Fibroblast of lung (primary cell): ENCODE measurements at regions not wholly inside any gene's neighbourhood (a gene's known extent, or its start where the extent isn't known, plus 50 kb on each side); places are given as distances from the start of the nearest gene placed in this dataset.

Experiments
- DNase-seq, 2 donors: peaks; one replicate each; pipeline versions ENCODE4 v3.0.0 to v3.0.0-alpha.2; 2010; ENCODE audit warnings: low read depth in 2 of 2
- H2AFZ ChIP-seq: 2 replicates; pipeline ENCODE4 v1.5.1; 2012; ENCODE audit warnings: low read length, control low read depth, inconsistent platforms
- H3K27ac ChIP-seq: 2 replicates; pipeline ENCODE4 v1.5.1; 2011; ENCODE audit warnings: low read length, control low read depth; ENCODE audit not compliant: insufficient read depth
- H3K27me3 ChIP-seq: 2 replicates; pipeline ENCODE4 v1.5.1; 2011; ENCODE audit warnings: mild to moderate bottlenecking, low read length; ENCODE audit not compliant: control insufficient read depth, insufficient read depth
- H3K36me3 ChIP-seq: 2 replicates; pipeline ENCODE4 v1.5.1; 2011; ENCODE audit warnings: low read length; ENCODE audit not compliant: control insufficient read depth, insufficient read depth
- H3K4me1 ChIP-seq: 2 replicates; pipeline ENCODE4 v1.5.1; 2011; ENCODE audit warnings: low read length; ENCODE audit not compliant: control insufficient read depth, insufficient read depth; ENCODE audit errors: extremely low read depth
- H3K4me2 ChIP-seq: 2 replicates; pipeline ENCODE4 v1.5.1; 2011; ENCODE audit warnings: low read length, control low read depth; ENCODE audit not compliant: insufficient read depth; ENCODE audit errors: extremely low read depth
- H3K4me3 ChIP-seq, 4 experiments: fragments of 200-600 bp in 1 of 4; sonication (generic) in 1 of 4; replicated peaks in 1 of 4; 2 replicates each; pipeline ENCODE4 v1.5.1; 2011 to 2016; ENCODE audit warnings: low read length in 4 of 4, low read depth in 3 of 4, mild to moderate bottlenecking in 3 of 4, control low read depth in 2 of 4, inconsistent platforms in 1 of 4, mixed read lengths in 1 of 4; ENCODE audit not compliant: insufficient read depth in 1 of 4; ENCODE audit errors: control extremely low read depth in 1 of 4
- H3K79me2 ChIP-seq: 2 replicates; pipeline ENCODE4 v1.5.1; 2012; ENCODE audit warnings: mild to moderate bottlenecking, low read length, inconsistent platforms; ENCODE audit not compliant: control insufficient read depth, insufficient read depth
- H3K9ac ChIP-seq: 2 replicates; pipeline ENCODE4 v1.5.1; 2011; ENCODE audit warnings: mild to moderate bottlenecking, low read length, control low read depth; ENCODE audit not compliant: insufficient read depth
- H3K9me3 ChIP-seq: 2 replicates; pipeline ENCODE4 v1.5.1; 2012; ENCODE audit warnings: low read depth, low read length; ENCODE audit not compliant: control insufficient read depth, insufficient read depth
- H4K20me1 ChIP-seq: 2 replicates; pipeline ENCODE4 v1.5.1; 2011; ENCODE audit warnings: low read length; ENCODE audit not compliant: control insufficient read depth, insufficient read depth; ENCODE audit errors: extremely low read depth
- EZH2 ChIP-seq: IDR thresholded peaks from 2 replicates; pipeline ENCODE4 v1.5.1; 2012; ENCODE audit warnings: low read length, control low read depth, mild to moderate bottlenecking; ENCODE audit errors: missing control alignments
- TF ChIP-seq, protein P1 (sequence below), 2 donors: IDR thresholded peaks in 1 of 2; conservative IDR thresholded peaks in 1 of 2; 1 replicate in 1 of 2; 2 replicates in 1 of 2; pipeline ENCODE4 v1.5.1; 2011 to 2012; ENCODE audit warnings: low read length in 2 of 2, control low read depth in 1 of 2, inconsistent platforms in 1 of 2, low read depth in 1 of 2, mild to moderate bottlenecking in 1 of 2

DNA sequence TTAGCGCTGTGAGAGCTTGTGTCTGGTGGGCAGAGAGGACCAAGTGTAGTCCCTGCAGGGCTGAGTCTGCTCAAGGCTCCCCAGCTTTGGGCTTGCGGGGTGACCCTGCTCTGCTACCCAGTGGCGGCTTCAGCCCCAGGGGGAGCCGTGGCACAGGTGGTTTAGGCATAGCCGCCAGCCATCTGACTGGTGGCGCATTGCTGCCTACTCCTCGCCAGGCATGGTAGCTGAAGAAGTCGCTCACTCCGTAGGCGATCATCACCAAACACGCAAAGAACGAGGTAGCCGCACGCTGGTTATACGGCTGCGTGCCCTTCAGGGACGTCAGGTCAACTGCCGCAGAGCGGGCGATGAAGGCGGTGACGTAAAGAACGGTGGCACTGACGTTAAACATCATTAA, 180.7 kb upstream of the DIPK2B start:
- no peak overlapping the region for H3K4me3 ChIP-seq
- TF ChIP-seq, protein P1, sequence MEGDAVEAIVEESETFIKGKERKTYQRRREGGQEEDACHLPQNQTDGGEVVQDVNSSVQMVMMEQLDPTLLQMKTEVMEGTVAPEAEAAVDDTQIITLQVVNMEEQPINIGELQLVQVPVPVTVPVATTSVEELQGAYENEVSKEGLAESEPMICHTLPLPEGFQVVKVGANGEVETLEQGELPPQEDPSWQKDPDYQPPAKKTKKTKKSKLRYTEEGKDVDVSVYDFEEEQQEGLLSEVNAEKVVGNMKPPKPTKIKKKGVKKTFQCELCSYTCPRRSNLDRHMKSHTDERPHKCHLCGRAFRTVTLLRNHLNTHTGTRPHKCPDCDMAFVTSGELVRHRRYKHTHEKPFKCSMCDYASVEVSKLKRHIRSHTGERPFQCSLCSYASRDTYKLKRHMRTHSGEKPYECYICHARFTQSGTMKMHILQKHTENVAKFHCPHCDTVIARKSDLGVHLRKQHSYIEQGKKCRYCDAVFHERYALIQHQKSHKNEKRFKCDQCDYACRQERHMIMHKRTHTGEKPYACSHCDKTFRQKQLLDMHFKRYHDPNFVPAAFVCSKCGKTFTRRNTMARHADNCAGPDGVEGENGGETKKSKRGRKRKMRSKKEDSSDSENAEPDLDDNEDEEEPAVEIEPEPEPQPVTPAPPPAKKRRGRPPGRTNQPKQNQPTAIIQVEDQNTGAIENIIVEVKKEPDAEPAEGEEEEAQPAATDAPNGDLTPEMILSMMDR (conservative IDR thresholded peaks at IDR 0.05 in 1 of 2, IDR thresholded peaks at IDR 0.05 in 1 of 2; ENCODE audit: low read depth in 1 of 2, low read length in 2 of 2) = no peak
- TF ChIP-seq EZH2 = no peak
- no peak overlapping the region for H3K4me2 ChIP-seq
- DNase-seq = no peak
- H3K79me2 ChIP-seq = no peaks in the 10 kb centered on the region
- no peak overlapping the region for H3K9ac ChIP-seq
- H3K27me3 ChIP-seq = no peaks in the 10 kb centered on the region
- H4K20me1 ChIP-seq = no peaks in the 10 kb centered on the region
- H3K4me1 ChIP-seq = no peaks in the 10 kb centered on the region
- H3K27ac ChIP-seq = no peak overlapping the region
- H3K36me3 ChIP-seq = no peaks in the 10 kb centered on the region
- H2AFZ ChIP-seq = no peak overlapping the region
- H3K9me3 ChIP-seq = no peaks in the 10 kb centered on the region

DNA sequence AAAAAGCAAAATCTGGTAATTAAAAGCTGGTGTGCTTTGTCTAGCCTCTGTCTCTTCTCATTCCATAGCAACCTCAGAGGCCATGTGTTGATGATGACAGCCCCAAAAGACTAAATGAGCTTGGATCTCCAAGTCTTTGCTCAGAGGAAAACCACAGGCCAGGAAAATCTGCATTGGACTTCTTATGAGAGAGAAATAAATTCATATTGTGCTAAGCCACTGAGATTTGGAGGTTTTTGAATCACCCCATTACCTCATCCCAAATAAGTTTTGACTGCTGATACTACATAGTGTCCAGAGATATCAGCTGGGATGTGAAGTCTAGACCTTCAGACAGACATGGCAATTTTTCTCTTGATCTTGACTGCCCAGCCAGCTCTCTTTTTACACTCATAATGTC, 178.6 kb upstream of the DIPK2B start:
- Histone ChIP-seq H3K36me3 (no peaks in the 10 kb centered on the region), H3K4me3 (no peak overlapping the region), H3K27ac (no peak overlapping the region), H3K9ac (no peak overlapping the region), H3K4me1 (no peaks in the 10 kb centered on the region), H2AFZ (no peak overlapping the region), H3K79me2 (no peaks in the 10 kb centered on the region), H3K4me2 (no peak overlapping the region), H3K9me3 (no peaks in the 10 kb centered on the region), H3K27me3 (no peaks in the 10 kb centered on the region), H4K20me1 (no peaks in the 10 kb centered on the region)
- DNase-seq = no peak
- TF ChIP-seq EZH2 = no peak
- TF ChIP-seq, protein P1 (conservative IDR thresholded peaks at IDR 0.05 in 1 of 2, IDR thresholded peaks at IDR 0.05 in 1 of 2; ENCODE audit: low read depth in 1 of 2, low read length in 2 of 2) = no peak

DNA sequence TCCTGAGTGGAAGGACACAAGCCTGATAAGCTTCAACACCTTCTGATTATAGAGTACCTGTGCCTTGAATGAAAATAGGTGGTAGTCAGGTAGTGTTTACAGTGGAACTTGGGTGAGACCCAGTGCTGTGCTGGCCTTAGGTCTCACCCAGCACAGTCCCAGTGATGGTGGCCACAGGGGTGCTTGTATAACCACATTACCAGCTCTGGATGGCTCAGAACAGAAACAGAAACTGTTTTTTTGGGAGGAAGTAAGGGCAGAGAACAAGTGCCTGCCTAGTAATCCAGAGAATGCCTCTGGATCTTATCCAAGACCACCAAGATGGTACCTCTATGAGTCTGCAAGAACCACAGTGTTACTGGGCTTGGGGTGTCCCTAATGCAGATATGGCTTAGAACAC, 171.5 kb upstream of the DIPK2B start:
- H3K27me3 ChIP-seq = no peaks in the 10 kb centered on the region
- H3K9ac ChIP-seq = no peak overlapping the region
- no peak overlapping the region for H3K4me2 ChIP-seq
- no peaks in the 10 kb centered on the region for H3K36me3 ChIP-seq
- H3K79me2 ChIP-seq = no peaks in the 10 kb centered on the region
- no peak overlapping the region for H3K4me3 ChIP-seq
- H4K20me1 ChIP-seq = no peaks in the 10 kb centered on the region
- no peaks in the 10 kb centered on the region for H3K4me1 ChIP-seq
- DNase-seq = no peak
- no peak overlapping the region for H3K27ac ChIP-seq
- no peak overlapping the region for H2AFZ ChIP-seq
- TF ChIP-seq, protein P1 (conservative IDR thresholded peaks at IDR 0.05 in 1 of 2, IDR thresholded peaks at IDR 0.05 in 1 of 2; ENCODE audit: low read depth in 1 of 2, low read length in 2 of 2) = no peak
- TF ChIP-seq EZH2 = no peak
- H3K9me3 ChIP-seq = no peaks in the 10 kb centered on the region
